HG02970 (cell line): ENCODE measurements at regions not wholly inside any gene's neighbourhood (a gene's known extent, or its start where the extent isn't known, plus 50 kb on each side); places are given as distances from the start of the nearest gene placed in this dataset.

Experiments
- ATAC-seq: cut with Tn5 transposase; IDR thresholded peaks from one replicate; pipeline ENCODE4 v1.9.1; 2021; ENCODE audit warnings: mild to moderate bottlenecking, moderate library complexity, moderate number of reproducible peaks; ENCODE audit not compliant: unreplicated experiment, low FRiP score

GRCh38 chr2:38509947-38510326, 92.8 kb downstream of the HNRNPLL start:
- ATAC-seq = no peak

GRCh38 chr2:38509314-38509946, 93.3 kb downstream of the HNRNPLL start:
- ATAC-seq = no peak

GRCh38 chr2:38508311-38509039, 94.3 kb downstream of the HNRNPLL start:
- ATAC-seq = no peak

- ATAC-seq = no peak
Measured at GRCh38 chr2:38507712-38508111, 95.0 kb downstream of the HNRNPLL start.

GRCh38 chr2:38505779-38506178, 96.9 kb downstream of the HNRNPLL start:
- ATAC-seq = no peak

GRCh38 chr2:38504169-38504568, 98.6 kb downstream of the HNRNPLL start:
- no peak for ATAC-seq

- no peak for ATAC-seq
Measured at GRCh38 chr2:38502107-38502506, 100.6 kb downstream of the HNRNPLL start.

GRCh38 chr2:38500283-38500634, 102.5 kb downstream of the HNRNPLL start:
- ATAC-seq = no peak

GRCh38 chr2:38499548-38500282, 103.0 kb downstream of the HNRNPLL start:
- ATAC-seq = no peak

GRCh38 chr2:38498045-38498481, 104.7 kb downstream of the HNRNPLL start:
- ATAC-seq = no peak

GRCh38 chr2:38497670-38498037, 105.1 kb downstream of the HNRNPLL start:
- ATAC-seq = no peak

GRCh38 chr2:38496927-38497669, 105.6 kb downstream of the HNRNPLL start:
- no peak for ATAC-seq

- ATAC-seq = no peak
Measured at GRCh38 chr2:38495880-38496279, 106.8 kb downstream of the HNRNPLL start.

GRCh38 chr2:38494394-38494793, 108.3 kb downstream of the HNRNPLL start:
- ATAC-seq = no peak

- ATAC-seq = no peak
Measured at GRCh38 chr2:38492042-38492615, 110.6 kb downstream of the HNRNPLL start.

- no peak for ATAC-seq
Measured at GRCh38 chr2:38491436-38491835, 111.3 kb downstream of the HNRNPLL start.

GRCh38 chr2:38489846-38490245, 112.8 kb upstream of the ATL2 start:
- no peak for ATAC-seq

GRCh38 chr2:38487852-38488251, 110.8 kb upstream of the ATL2 start:
- ATAC-seq = no peak

GRCh38 chr2:38486213-38487026, 109.3 kb upstream of the ATL2 start:
- no peak for ATAC-seq

- ATAC-seq = no peak
Measured at GRCh38 chr2:38485734-38486133, 108.7 kb upstream of the ATL2 start.
